ENCODE measurements at regions not wholly inside any gene's neighbourhood (a gene's known extent, or its start where the extent isn't known, plus 50 kb on each side); places are given as distances from the start of the nearest gene placed in this dataset.

GRCh38 chr3:102531686-102532085 is 96.9 kb downstream of the ZPLD1 start:
- TF ChIP-seq CTCF (IDR thresholded peaks at IDR 0.05) (no peak), POLR2A (IDR thresholded peaks at IDR 0.05) (no peak)
